ENCODE measurements at regions not wholly inside any gene's neighbourhood (a gene's known extent, or its start where the extent isn't known, plus 50 kb on each side); places are given as distances from the start of the nearest gene placed in this dataset.

DNA sequence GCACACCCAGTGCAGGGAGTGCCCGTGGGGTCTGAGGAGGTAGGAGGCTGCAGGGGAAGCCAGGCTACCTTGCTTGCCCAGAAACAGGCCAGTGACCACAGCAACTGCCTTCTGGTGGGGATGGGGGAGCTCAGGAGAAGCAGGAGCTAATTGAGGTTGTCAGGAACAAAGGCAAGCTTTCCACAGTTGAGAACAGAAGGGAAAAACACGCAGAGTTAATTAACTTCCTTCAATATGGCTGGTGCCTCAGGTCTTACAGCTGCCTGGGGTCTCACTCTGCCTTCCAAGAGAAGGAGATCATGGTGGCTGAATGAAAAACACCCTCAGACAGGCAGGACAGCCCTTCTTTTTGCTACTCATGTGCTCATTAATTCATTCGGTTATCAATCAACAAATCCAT lies 127.9 kb upstream of the SYT13 start (continued):
- TF ChIP-seq NANOG (IDR thresholded peaks at IDR 0.05; ENCODE audit: borderline replicate concordance) (no peak), POLR2AphosphoS5 (IDR thresholded peaks at IDR 0.05; ENCODE audit: low read depth) (no peak), CREB1 (CRISPR knock-in tag; IDR thresholded peaks at IDR 0.05; ENCODE audit: low read depth) (no peak), REST (IDR thresholded peaks at IDR 0.05; ENCODE audit: unreplicated experiment) (no peak), CTCF (conservative IDR thresholded peaks at IDR 0.05; ENCODE audit: low read depth in 2 of 2) (no peak), ETS1 (IDR thresholded peaks at IDR 0.05) (no peak), ZNF114 (CRISPR knock-in tag; IDR thresholded peaks at IDR 0.05) (no peak)

DNA sequence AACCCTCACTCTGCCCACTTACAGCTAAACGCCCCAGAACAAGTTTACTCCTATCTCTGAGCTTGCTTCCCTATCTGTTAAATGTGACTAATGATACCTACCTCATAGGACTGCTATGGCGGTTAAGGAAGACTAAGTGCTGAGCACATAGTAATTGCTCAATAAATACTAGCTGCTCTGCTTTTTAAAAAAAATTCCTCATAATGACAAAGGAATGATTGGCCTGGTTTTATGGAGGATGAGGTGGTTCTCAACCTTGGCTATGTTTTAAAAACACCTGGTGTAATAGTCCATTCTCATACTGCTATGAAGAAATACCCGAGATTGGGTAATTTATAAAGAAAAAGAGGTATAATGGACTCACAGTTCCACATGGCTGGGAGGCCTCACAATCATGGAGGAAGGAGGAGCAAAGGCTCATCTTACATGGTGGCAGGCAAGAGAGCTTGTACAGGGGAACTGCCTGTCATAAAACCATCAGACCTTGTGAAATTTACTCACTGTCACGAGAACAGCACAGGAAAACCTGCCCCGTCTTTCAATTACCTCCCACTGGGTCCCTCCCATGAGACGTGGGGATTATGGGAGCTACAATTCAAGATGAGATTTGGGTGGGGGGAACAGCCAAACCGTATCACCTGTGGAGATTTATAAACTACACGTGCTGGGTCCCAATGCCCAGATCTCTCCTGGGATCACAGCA lies 127.2 kb upstream of the SYT13 start:
- Histone ChIP-seq H3K36me3 (ENCODE audit: insufficient read depth) (no peaks in the 10 kb centered on the region), H3K4me3 (no peak overlapping the region), H4K20me1 (replicated peaks; ENCODE audit: insufficient read depth) (no peaks in the 10 kb centered on the region), H2AFZ (peak overlapping the region; percentile 63; the same call in 1 of the 2 replicates), H3K9me2 (ENCODE audit: insufficient read depth) (peaks cover 3% of the 10 kb centered on the region; the same call in 1 of the 2 replicates), H3K4me2 (peak overlapping the region; percentile 85), H3K27me3 (ENCODE audit: insufficient read depth) (no peaks in the 10 kb centered on the region), H3K79me2 (replicated peaks; ENCODE audit: insufficient read depth) (no peaks in the 10 kb centered on the region), H3F3A (replicated peaks; ENCODE audit: low read depth) (peaks cover 4% of the 10 kb centered on the region; the same call in 1 of the 2 replicates), H3K4me1 (ENCODE audit: insufficient read depth) (peaks cover 40% of the 10 kb centered on the region), H3K27ac (ENCODE audit: low read depth) (no peak overlapping the region)
- no peak for ATAC-seq
- TF ChIP-seq REST (IDR thresholded peaks at IDR 0.05; ENCODE audit: unreplicated experiment) (no peak), STAT1 (IDR thresholded peaks at IDR 0.05; ENCODE audit: unreplicated experiment) (no peak), POLR2AphosphoS5 (IDR thresholded peaks at IDR 0.05; ENCODE audit: low read depth) (no peak)
- H3K4me1 Mint-ChIP-seq, result peaks cover 49% of the 10 kb centered on the region
- H3K27ac Mint-ChIP-seq, result 0 out of 2 replicates have a peak overlapping the region, but pooled peaks have one; percentile 69
- peak overlapping the region; percentile 40; the same call in 2 of the 3 replicates for H3K4me3 Mint-ChIP-seq
- H3K9me3 Mint-ChIP-seq, result no peaks in the 10 kb centered on the region
- H3K27me3 Mint-ChIP-seq (ENCODE audit: insufficient read depth, low read depth, poor library complexity), result peaks cover 9% of the 10 kb centered on the region
- H3K36me3 Mint-ChIP-seq (ENCODE audit: low read depth), result no peaks in the 10 kb centered on the region
- DNase-seq (ENCODE audit: low spot score), result no peak

Measured in GM23338 (cell line).